K562 (cell line): ENCODE measurements at regions not wholly inside any gene's neighbourhood (a gene's known extent, or its start where the extent isn't known, plus 50 kb on each side); places are given as distances from the start of the nearest gene placed in this dataset.

Source experiments
- ARID1B ChIP-seq: fragments of 450-650 bp; IDR thresholded peaks from 2 replicates; pipeline ENCODE4 v1.6.1; 2016; ENCODE audit warnings: antibody characterized with exemption, mild to moderate bottlenecking, inconsistent platforms
- ATF2 ChIP-seq: sonication (generic); formaldehyde crosslinking; IDR thresholded peaks from 2 replicates; pipeline ENCODE4 v1.8.1; 2022; ENCODE audit warnings: missing genetic modification reagents
- CEBPB ChIP-seq: fragments of 450-650 bp; IDR thresholded peaks from 2 replicates; pipeline ENCODE4 v1.6.1; 2016; ENCODE audit warnings: missing genetic modification characterization, missing compliant biosample characterization
- E4F1 ChIP-seq: fragments of 250-450 bp; sonication (Bioruptor Pico); IDR thresholded peaks from 2 replicates; pipeline ENCODE4 v1.5.0; 2021; ENCODE audit warnings: mild to moderate bottlenecking, borderline replicate concordance
- FOXJ3 ChIP-seq: sonication (generic); formaldehyde crosslinking; IDR thresholded peaks from 2 replicates; pipeline ENCODE4 v1.4.0; 2020; ENCODE audit warnings: mild to moderate bottlenecking, missing genetic modification reagents
- HDAC1 ChIP-seq, 2 experiments: fragments of 450-650 bp; IDR thresholded peaks; 2 replicates each; pipeline ENCODE4 v1.6.1; 2016 to 2017; ENCODE audit warnings: inconsistent platforms in 1 of 2, mild to moderate bottlenecking in 1 of 2, moderate library complexity in 1 of 2
- IRF2 ChIP-seq: sonication (generic); formaldehyde crosslinking; IDR thresholded peaks from 2 replicates; pipeline ENCODE4 v1.8.1; 2022; ENCODE audit warnings: mild to moderate bottlenecking, missing genetic modification reagents
- IRF9 ChIP-seq: fragments of 450-650 bp; IDR thresholded peaks from 2 replicates; pipeline ENCODE4 v1.6.1; 2016; ENCODE audit warnings: missing biosample characterization, missing genetic modification characterization
- LCOR ChIP-seq: sonication (generic); formaldehyde crosslinking; IDR thresholded peaks from 2 replicates; pipeline ENCODE4 v1.8.0; 2022; ENCODE audit warnings: mild to moderate bottlenecking, missing genetic modification reagents
- MEF2A ChIP-seq: IDR thresholded peaks from 2 replicates; pipeline ENCODE4 v1.6.1; 2011; ENCODE audit warnings: low read depth, mild to moderate bottlenecking, low read length, moderate library complexity; ENCODE audit not compliant: control insufficient read depth
- MYBL2 ChIP-seq, 2 experiments: fragments of 450-650 bp in 1 of 2; sonication (generic) in 1 of 2; formaldehyde crosslinking in 1 of 2; IDR thresholded peaks; 2 replicates each; pipeline versions ENCODE4 v1.6.1 to v1.8.1; 2017 to 2022; ENCODE audit warnings: borderline replicate concordance in 1 of 2, inconsistent platforms in 1 of 2, low read depth in 1 of 2, mild to moderate bottlenecking in 1 of 2, missing genetic modification reagents in 1 of 2, moderate library complexity in 1 of 2
- MYC ChIP-seq, 2 experiments: fragments of 250-450 bp in 1 of 2; sonication (Bioruptor Pico) in 1 of 2; IDR thresholded peaks; 2 replicates each; pipeline versions ENCODE4 v1.5.1 to v1.6.1; 2012 to 2021; ENCODE audit warnings: low read depth in 2 of 2, borderline replicate concordance in 1 of 2, improper control_type of control experiment in 1 of 2, low read length in 1 of 2, mild to moderate bottlenecking in 1 of 2, moderate library complexity in 1 of 2
- NELFE ChIP-seq: IDR thresholded peaks from 2 replicates; pipeline ENCODE4 v1.6.1; 2011; ENCODE audit warnings: mild to moderate bottlenecking; ENCODE audit not compliant: insufficient read depth, insufficient read length
- SAFB ChIP-seq: fragments of 200-400 bp; formaldehyde crosslinking; IDR thresholded peaks from 2 replicates; pipeline ENCODE4 v1.6.1; 2017; ENCODE audit warnings: low read depth, low read length, borderline replicate concordance
- SETDB1 ChIP-seq: IDR thresholded peaks from one replicate; pipeline ENCODE4 v1.6.1; 2012; ENCODE audit warnings: low read length, control low read depth, inconsistent platforms
- ZFP1 ChIP-seq: fragments of 450-650 bp; formaldehyde crosslinking; IDR thresholded peaks from 2 replicates; pipeline ENCODE4 v1.4.0; 2020; ENCODE audit warnings: mild to moderate bottlenecking, mixed read lengths
- ZNF121 ChIP-seq: sonication (generic); formaldehyde crosslinking; conservative IDR thresholded peaks from 2 replicates; pipeline ENCODE4 v1.8.0; 2022; ENCODE audit warnings: missing genetic modification reagents
- ZNF124 ChIP-seq: sonication (generic); formaldehyde crosslinking; IDR thresholded peaks from 2 replicates; pipeline ENCODE4 v1.8.1; 2022; ENCODE audit warnings: missing genetic modification reagents
- ZNF174 ChIP-seq: fragments of 250-450 bp; sonication (Bioruptor Pico); IDR thresholded peaks from 2 replicates; pipeline ENCODE4 v1.4.0; 2020; ENCODE audit warnings: mild to moderate bottlenecking
- ZNF184 ChIP-seq: sonication (generic); formaldehyde crosslinking; IDR thresholded peaks from 2 replicates; pipeline ENCODE4 v1.5.0; 2020; ENCODE audit warnings: missing genetic modification reagents
- ZNF512 ChIP-seq: IDR thresholded peaks from 2 replicates; pipeline ENCODE4 v1.6.1; 2016; ENCODE audit warnings: missing genetic modification characterization, missing compliant biosample characterization

GRCh38 chr6:15948930-15949900, 179.7 kb upstream of the MYLIP start (continued):
- no peak for TF ChIP-seq ZFP1 (CRISPR knock-in tag)
- TF ChIP-seq SETDB1 = no peak
- no peak for TF ChIP-seq ZNF184 (CRISPR knock-in tag)
- no peak for TF ChIP-seq IRF2 (CRISPR knock-in tag)
- TF ChIP-seq HDAC1 (IDR thresholded peaks at IDR 0.05) = no peak
- no peak for TF ChIP-seq SAFB
- TF ChIP-seq MYBL2 (IDR thresholded peaks at IDR 0.05; ENCODE audit: low read depth) = no peak
- no peak for TF ChIP-seq MYBL2 (CRISPR knock-in tag; IDR thresholded peaks at IDR 0.05; ENCODE audit: borderline replicate concordance)
- no peak for TF ChIP-seq ZNF512 (tag)
- no peak for TF ChIP-seq ZNF124 (CRISPR knock-in tag)
- TF ChIP-seq IRF9 (tag) = no peak
- TF ChIP-seq ATF2 (CRISPR knock-in tag) = no peak
- no peak for TF ChIP-seq E4F1 (CRISPR knock-in tag)
- TF ChIP-seq ZNF121 (CRISPR knock-in tag) = no peak
- no peak for TF ChIP-seq ZNF174 (CRISPR knock-in tag)
- TF ChIP-seq MEF2A = no peak
- TF ChIP-seq CEBPB (tag) = no peak
- TF ChIP-seq LCOR (CRISPR knock-in tag) = no peak
- TF ChIP-seq NELFE = no peak
- no peak for TF ChIP-seq MYC (IDR thresholded peaks at IDR 0.05; ENCODE audit: low read depth, low read length)
- no peak for TF ChIP-seq MYC (CRISPR knock-in tag; IDR thresholded peaks at IDR 0.05; ENCODE audit: borderline replicate concordance, low read depth)
- TF ChIP-seq FOXJ3 (CRISPR knock-in tag) = no peak
- TF ChIP-seq ARID1B = peak; percentile 9
